K562 (cell line): ENCODE measurements at regions not wholly inside any gene's neighbourhood (a gene's known extent, or its start where the extent isn't known, plus 50 kb on each side); places are given as distances from the start of the nearest gene placed in this dataset.

ENCODE experiments used
- CGGBP1 ChIP-seq: fragments of 250-450 bp; sonication (Bioruptor Pico); IDR thresholded peaks from 2 replicates; pipeline ENCODE4 v1.9.0; 2021; ENCODE audit warnings: mild to moderate bottlenecking
- GTF3C2 ChIP-seq: IDR thresholded peaks from 3 replicates; pipeline ENCODE4 v1.6.1; 2011; ENCODE audit warnings: borderline replicate concordance, mild to moderate bottlenecking, moderate library complexity; ENCODE audit not compliant: insufficient read length; ENCODE audit errors: extremely low read depth
- NR0B1 ChIP-seq: fragments of 450-650 bp; IDR thresholded peaks from one replicate; pipeline ENCODE4 v1.6.1; 2018; ENCODE audit warnings: mild to moderate bottlenecking, moderate library complexity; ENCODE audit not compliant: partially characterized antibody
- TRIM25 ChIP-seq: fragments of 450-650 bp; IDR thresholded peaks from 2 replicates; pipeline ENCODE4 v1.7.0; 2016; ENCODE audit warnings: borderline replicate concordance
- ZFP91 ChIP-seq: sonication (generic); formaldehyde crosslinking; IDR thresholded peaks from 2 replicates; pipeline ENCODE4 v1.8.0; 2022; ENCODE audit warnings: mild to moderate bottlenecking, missing genetic modification reagents
- ZNF311 ChIP-seq: fragments of 250-450 bp; sonication (Bioruptor Pico); IDR thresholded peaks from 2 replicates; pipeline ENCODE4 v1.4.0; 2020; ENCODE audit warnings: mild to moderate bottlenecking, moderate library complexity

GRCh38 chr2:145332210-145332898, 812.4 kb upstream of the ZEB2 start (continued):
- TF ChIP-seq NR0B1 (no peak), ZNF311 (CRISPR knock-in tag) (no peak), TRIM25 (no peak), ZFP91 (CRISPR knock-in tag) (no peak), GTF3C2 (no peak), CGGBP1 (CRISPR knock-in tag) (no peak)
